Coronary artery (tissue), 2 donors: ENCODE measurements at regions not wholly inside any gene's neighbourhood (a gene's known extent, or its start where the extent isn't known, plus 50 kb on each side); places are given as distances from the start of the nearest gene placed in this dataset.

Experiments used
- DNase-seq: peaks from one replicate; pipeline ENCODE4 v3.0.0-alpha.2; 2017; ENCODE audit warnings: low spot score
- H3K27ac ChIP-seq, 2 donors: fragments of 200-600 bp; sonication (generic); one replicate each; pipeline ENCODE4 v1.5.1; 2016 to 2019
- H3K4me3 ChIP-seq: fragments of 200-600 bp; sonication (generic); 2 replicates; pipeline ENCODE4 v1.5.1; 2016; ENCODE audit warnings: mild to moderate bottlenecking, moderate library complexity
- TF ChIP-seq, protein P1 (sequence below): fragments of 200-600 bp; sonication (generic); IDR thresholded peaks from one replicate; pipeline ENCODE4 v1.5.1; 2019; ENCODE audit warnings: antibody characterized with exemption

- no peak for DNase-seq
- TF ChIP-seq, protein P1, sequence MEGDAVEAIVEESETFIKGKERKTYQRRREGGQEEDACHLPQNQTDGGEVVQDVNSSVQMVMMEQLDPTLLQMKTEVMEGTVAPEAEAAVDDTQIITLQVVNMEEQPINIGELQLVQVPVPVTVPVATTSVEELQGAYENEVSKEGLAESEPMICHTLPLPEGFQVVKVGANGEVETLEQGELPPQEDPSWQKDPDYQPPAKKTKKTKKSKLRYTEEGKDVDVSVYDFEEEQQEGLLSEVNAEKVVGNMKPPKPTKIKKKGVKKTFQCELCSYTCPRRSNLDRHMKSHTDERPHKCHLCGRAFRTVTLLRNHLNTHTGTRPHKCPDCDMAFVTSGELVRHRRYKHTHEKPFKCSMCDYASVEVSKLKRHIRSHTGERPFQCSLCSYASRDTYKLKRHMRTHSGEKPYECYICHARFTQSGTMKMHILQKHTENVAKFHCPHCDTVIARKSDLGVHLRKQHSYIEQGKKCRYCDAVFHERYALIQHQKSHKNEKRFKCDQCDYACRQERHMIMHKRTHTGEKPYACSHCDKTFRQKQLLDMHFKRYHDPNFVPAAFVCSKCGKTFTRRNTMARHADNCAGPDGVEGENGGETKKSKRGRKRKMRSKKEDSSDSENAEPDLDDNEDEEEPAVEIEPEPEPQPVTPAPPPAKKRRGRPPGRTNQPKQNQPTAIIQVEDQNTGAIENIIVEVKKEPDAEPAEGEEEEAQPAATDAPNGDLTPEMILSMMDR: no peak
- H3K27ac ChIP-seq: no peak overlapping the region
- no peak overlapping the region for H3K4me3 ChIP-seq
These were observed 214.5 kb downstream of the EN1 start for GRCh38 chr2:118632921-118633320.

DNA sequence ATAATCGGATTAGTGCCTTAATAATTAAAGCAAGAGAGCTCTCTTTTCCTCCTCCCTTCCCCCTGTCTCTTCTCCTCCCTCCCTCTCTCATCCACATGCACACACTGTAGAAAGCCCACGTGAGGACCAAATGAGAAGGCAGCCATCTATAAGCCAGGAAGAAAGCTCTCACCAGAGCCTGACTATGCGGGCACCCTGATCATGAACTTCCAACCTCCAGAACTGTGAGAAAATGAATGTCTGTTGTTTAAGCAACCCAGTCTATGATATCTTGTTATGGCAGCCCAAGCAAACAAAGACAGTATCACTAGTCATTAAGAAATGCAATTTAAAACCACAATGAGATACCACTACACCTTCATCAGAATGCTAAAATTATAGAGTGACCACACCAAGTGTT lies 220.3 kb downstream of the EN1 start:
- DNase-seq: no peak
- no peak overlapping the region for H3K27ac ChIP-seq
- TF ChIP-seq, protein P1: no peak
- no peak overlapping the region for H3K4me3 ChIP-seq

- Histone ChIP-seq H3K4me3 (no peak overlapping the region), H3K27ac (no peak overlapping the region)
- no peak for DNase-seq
- TF ChIP-seq, protein P1: no peak
These were observed 224.5 kb downstream of the EN1 start for GRCh38 chr2:118622913-118623312.

DNA sequence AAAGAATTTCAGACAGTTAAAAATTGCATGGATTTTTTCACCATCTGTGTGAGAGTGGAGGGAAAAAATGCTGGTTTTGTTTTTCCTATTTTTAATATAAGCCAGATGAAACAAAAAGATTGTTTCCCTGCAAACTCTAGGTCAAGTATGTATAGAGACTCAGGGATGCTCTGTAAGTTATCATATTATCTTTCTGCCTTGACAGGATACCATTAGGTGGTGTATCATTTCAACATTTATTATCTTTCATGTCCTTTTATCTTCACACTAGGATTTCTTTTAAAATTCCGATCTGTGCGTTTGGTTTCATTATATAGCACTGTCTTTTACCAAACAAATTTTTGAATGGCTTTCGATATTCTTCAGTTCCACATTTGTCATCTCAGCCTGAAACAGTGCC lies 225.3 kb downstream of the EN1 start:
- TF ChIP-seq, protein P1: no peak
- no peak for DNase-seq
- Histone ChIP-seq H3K27ac (no peak overlapping the region), H3K4me3 (no peak overlapping the region)

- Histone ChIP-seq H3K4me3 (no peak overlapping the region), H3K27ac (no peak overlapping the region)
- TF ChIP-seq, protein P1: no peak
- DNase-seq: no peak
These were observed 229.2 kb downstream of the EN1 start for GRCh38 chr2:118618279-118618678.

- TF ChIP-seq, protein P1: no peak
- no peak overlapping the region for H3K27ac ChIP-seq
- no peak for DNase-seq
- no peak overlapping the region for H3K4me3 ChIP-seq
These were observed 231.0 kb downstream of the EN1 start for GRCh38 chr2:118616432-118616831.

GRCh38 chr2:118614841-118615271 lies 232.6 kb downstream of the EN1 start:
- no peak overlapping the region for H3K4me3 ChIP-seq
- H3K27ac ChIP-seq: no peak overlapping the region
- no peak for DNase-seq
- TF ChIP-seq, protein P1: no peak
